Sigmoid colon (tissue), 4 donors: ENCODE measurements at regions not wholly inside any gene's neighbourhood (a gene's known extent, or its start where the extent isn't known, plus 50 kb on each side); places are given as distances from the start of the nearest gene placed in this dataset.

ENCODE experiments used
- POLR2AphosphoS5 ChIP-seq, 4 donors: sonication (generic); formaldehyde crosslinking; IDR thresholded peaks; one replicate each; pipeline ENCODE4 v1.6.1; 2017; ENCODE audit warnings: antibody characterized with exemption in 4 of 4
- TF ChIP-seq, protein P1 (sequence below), 4 experiments: fragments of 450-650 bp in 3 of 4; fragments of 200-600 bp in 1 of 4; IDR thresholded peaks; one replicate each; pipeline ENCODE4 v1.5.1; 2016 to 2019; ENCODE audit warnings: antibody characterized with exemption in 4 of 4, mild to moderate bottlenecking in 3 of 4, moderate library complexity in 2 of 4

DNA sequence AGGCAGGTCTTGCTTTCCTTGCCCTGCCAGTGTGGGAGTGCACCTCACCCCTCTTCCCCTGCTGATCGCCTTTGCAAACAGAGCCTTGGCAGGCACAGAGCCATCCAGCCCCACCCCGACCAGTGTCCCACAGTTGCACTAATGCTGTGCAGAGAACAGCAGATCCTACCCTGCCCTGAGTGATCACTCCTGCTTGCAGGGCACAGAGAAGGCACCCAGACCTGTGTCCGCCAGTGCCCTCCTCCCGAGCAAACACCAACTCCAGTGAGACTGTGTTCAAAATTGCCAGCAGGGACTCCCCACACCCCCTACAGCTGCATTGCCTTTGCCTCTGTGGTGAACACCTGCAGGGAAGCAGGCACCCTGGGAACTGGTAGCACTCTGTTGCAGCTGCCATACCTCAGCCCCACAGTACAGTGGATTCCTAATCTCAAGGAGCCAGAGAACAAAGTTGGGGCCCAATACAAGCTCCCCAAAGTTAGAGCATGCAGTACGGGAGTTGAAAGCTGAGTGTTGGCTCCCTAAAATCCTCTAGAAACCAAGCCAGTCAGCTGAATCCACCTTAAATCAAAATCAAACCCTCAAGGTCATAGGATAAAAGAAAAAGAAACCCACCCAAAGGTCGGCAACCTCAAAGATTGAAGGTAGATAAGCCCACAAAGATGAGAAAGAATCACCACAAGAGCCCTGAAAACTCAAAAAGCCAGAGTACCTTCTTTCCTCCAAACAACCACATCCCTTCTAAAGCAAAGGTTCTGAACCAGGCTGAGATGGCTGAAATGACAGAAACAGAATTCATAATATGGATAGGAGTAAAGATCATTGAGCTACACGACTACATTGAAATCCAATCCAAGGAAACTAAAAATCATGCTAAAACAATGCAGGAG lies 92.9 kb upstream of the PIK3R1 start:
- TF ChIP-seq POLR2AphosphoS5 (IDR thresholded peaks at IDR 0.05): no peak
- TF ChIP-seq, protein P1, sequence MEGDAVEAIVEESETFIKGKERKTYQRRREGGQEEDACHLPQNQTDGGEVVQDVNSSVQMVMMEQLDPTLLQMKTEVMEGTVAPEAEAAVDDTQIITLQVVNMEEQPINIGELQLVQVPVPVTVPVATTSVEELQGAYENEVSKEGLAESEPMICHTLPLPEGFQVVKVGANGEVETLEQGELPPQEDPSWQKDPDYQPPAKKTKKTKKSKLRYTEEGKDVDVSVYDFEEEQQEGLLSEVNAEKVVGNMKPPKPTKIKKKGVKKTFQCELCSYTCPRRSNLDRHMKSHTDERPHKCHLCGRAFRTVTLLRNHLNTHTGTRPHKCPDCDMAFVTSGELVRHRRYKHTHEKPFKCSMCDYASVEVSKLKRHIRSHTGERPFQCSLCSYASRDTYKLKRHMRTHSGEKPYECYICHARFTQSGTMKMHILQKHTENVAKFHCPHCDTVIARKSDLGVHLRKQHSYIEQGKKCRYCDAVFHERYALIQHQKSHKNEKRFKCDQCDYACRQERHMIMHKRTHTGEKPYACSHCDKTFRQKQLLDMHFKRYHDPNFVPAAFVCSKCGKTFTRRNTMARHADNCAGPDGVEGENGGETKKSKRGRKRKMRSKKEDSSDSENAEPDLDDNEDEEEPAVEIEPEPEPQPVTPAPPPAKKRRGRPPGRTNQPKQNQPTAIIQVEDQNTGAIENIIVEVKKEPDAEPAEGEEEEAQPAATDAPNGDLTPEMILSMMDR (IDR thresholded peaks at IDR 0.05): no peak
